NCI-H524 (cell line): ENCODE measurements at regions not wholly inside any gene's neighbourhood (a gene's known extent, or its start where the extent isn't known, plus 50 kb on each side); places are given as distances from the start of the nearest gene placed in this dataset.

Experiments
- DNase-seq, 2 experiments: peaks; one replicate each; lab custom pipeline; 2025; lab: John Stamatoyannopoulos, UW

GRCh38 chr7:106606120-106606519 lies 54.8 kb downstream of the CCDC71L start:
- no peak for DNase-seq

GRCh38 chr7:106604971-106605370 lies 56.0 kb downstream of the CCDC71L start:
- no peak for DNase-seq

- DNase-seq = no peak
These were observed 56.5 kb downstream of the CCDC71L start for GRCh38 chr7:106604303-106604924.

GRCh38 chr7:106603346-106603745 lies 57.6 kb downstream of the CCDC71L start:
- no peak for DNase-seq

- no peak for DNase-seq
These were observed 58.9 kb downstream of the CCDC71L start for GRCh38 chr7:106602062-106602461.

- no peak for DNase-seq
These were observed 60.2 kb downstream of the CCDC71L start for GRCh38 chr7:106600569-106601373.

GRCh38 chr7:106599343-106599698 lies 61.6 kb downstream of the CCDC71L start:
- DNase-seq = no peak

- peak; percentile 87 to 94 for DNase-seq
These were observed 62.2 kb downstream of the CCDC71L start for GRCh38 chr7:106598663-106599342.

- DNase-seq = no peak
These were observed 63.0 kb downstream of the CCDC71L start for GRCh38 chr7:106597751-106598546.

GRCh38 chr7:106597014-106597413 lies 63.9 kb downstream of the CCDC71L start:
- no peak for DNase-seq

- DNase-seq = no peak
These were observed 65.0 kb downstream of the CCDC71L start for GRCh38 chr7:106595922-106596321.

GRCh38 chr7:106593028-106593417 lies 67.9 kb downstream of the CCDC71L start:
- DNase-seq = no peak

GRCh38 chr7:106592282-106593027 lies 68.5 kb downstream of the CCDC71L start:
- no peak for DNase-seq

- no peak for DNase-seq
These were observed 69.8 kb downstream of the CCDC71L start for GRCh38 chr7:106591146-106591545.

GRCh38 chr7:106590209-106590816 lies 70.6 kb downstream of the CCDC71L start:
- no peak for DNase-seq

GRCh38 chr7:106589198-106589879 lies 71.6 kb downstream of the CCDC71L start:
- DNase-seq = peak in 1 of 2 experiments; percentile 14

GRCh38 chr7:106588422-106589197 lies 72.3 kb downstream of the CCDC71L start:
- DNase-seq = no peak

GRCh38 chr7:106584914-106585759 lies 75.8 kb downstream of the CCDC71L start:
- DNase-seq = no peak
